K562 (cell line): ENCODE measurements at regions not wholly inside any gene's neighbourhood (a gene's known extent, or its start where the extent isn't known, plus 50 kb on each side); places are given as distances from the start of the nearest gene placed in this dataset.

Experiments used
- ATAC-seq: fragments of 200-7000 bp; cut with Tn5 transposase; 3 replicates; pipeline ENCODE4 v1.9.1; 2020; ENCODE audit warnings: moderate library complexity
- BruUV-seq: library from RNA; stranded (reverse); fragments of 400-500 nt; replicated peaks from 2 replicates; lab custom pipeline; 2021; lab: Mats Ljungman, UMichigan
- CTCF ChIA-PET: fragments of 300-600 bp; formaldehyde crosslinking; extraction: SDS; loops from one replicate; lab custom pipeline; 2021; ENCODE audit warnings: low intra/inter-chr PET ratio; lab: Yijun Ruan, JAX
- POLR2A ChIA-PET: fragments of 300-600, 350-650 bp; sonication (Branson Sonifier 250); formaldehyde crosslinking; extraction: SDS; loops from one replicate; lab custom pipeline; 2021; ENCODE audit warnings: antibody characterized with exemption, inconsistent platforms; lab: Yijun Ruan, JAX
- DNase-seq, 4 experiments: peaks; one replicate each; pipeline versions ENCODE4 v3.0.0 to v3.0.0-alpha.2; 2011 to 2018; ENCODE audit warnings: low spot score in 3 of 4, mixed read lengths in 3 of 4; ENCODE audit errors: extremely low read depth in 1 of 4
- FAIRE-seq: peaks from 2 replicates; lab custom pipeline; 2011; peaks lifted over from hg19 to GRCh38; lab: Jason Lieb, UNC
- H2AFZ ChIP-seq: 2 replicates; pipeline ENCODE4 v1.6.0; 2011; ENCODE audit warnings: low read depth, low read length, control low read depth, inconsistent platforms
- H3K27ac ChIP-seq: fragments of 200-600 bp; 3 replicates; pipeline ENCODE4 v1.8.0; 2011; ENCODE audit warnings: low read depth, mild to moderate bottlenecking, control low read depth, inconsistent platforms, low read length, moderate library complexity, mixed read lengths; ENCODE audit errors: extremely low read depth
- H3K27me3 ChIP-seq, 2 experiments: fragments of 300-600 bp in 1 of 2; 2 replicates in 1 of 2; 3 replicates in 1 of 2; pipeline versions ENCODE4 v1.6.0 to v1.8.0; 2011; ENCODE audit warnings: inconsistent platforms in 2 of 2, low read length in 2 of 2, mild to moderate bottlenecking in 1 of 2, mixed read lengths in 1 of 2, moderate library complexity in 1 of 2; ENCODE audit not compliant: control insufficient read depth in 2 of 2, insufficient read depth in 2 of 2
- H3K36me3 ChIP-seq: fragments of 300-600 bp; 3 replicates; pipeline ENCODE4 v1.8.0; 2011; ENCODE audit warnings: mild to moderate bottlenecking, low read length, inconsistent platforms; ENCODE audit not compliant: control insufficient read depth, insufficient read depth
- H3K4me1 ChIP-seq, 2 experiments: fragments of 200-600 bp in 1 of 2; replicated peaks in 1 of 2; 2 replicates in 1 of 2; 3 replicates in 1 of 2; pipeline versions ENCODE4 v1.5.1 to v1.8.0; 2011; ENCODE audit warnings: inconsistent platforms in 2 of 2, low read length in 2 of 2, mild to moderate bottlenecking in 1 of 2, mixed read lengths in 1 of 2, moderate library complexity in 1 of 2; ENCODE audit not compliant: control insufficient read depth in 2 of 2, insufficient read depth in 2 of 2
- H3K4me2 ChIP-seq: 2 replicates; pipeline ENCODE4 v1.6.1; 2011; ENCODE audit warnings: low read length, control low read depth, inconsistent platforms, mixed read lengths; ENCODE audit not compliant: insufficient read depth
- H3K4me3 ChIP-seq: fragments of 200-600 bp; sonication (generic), shearing (Covaris generic); 2 replicates; pipeline ENCODE4 v1.5.1; 2016; ENCODE audit warnings: control low read depth, inconsistent platforms
- H3K79me2 ChIP-seq: fragments of 200-600 bp; 3 replicates; pipeline ENCODE4 v1.8.0; 2011; ENCODE audit warnings: low read length, inconsistent platforms; ENCODE audit not compliant: control insufficient read depth, insufficient read depth
- H3K9ac ChIP-seq, 2 experiments: 2 replicates each; pipeline versions ENCODE4 v1.6.0 to v1.6.1; 2011; ENCODE audit warnings: low read depth in 2 of 2, low read length in 2 of 2, control low read depth in 1 of 2, inconsistent platforms in 1 of 2, mild to moderate bottlenecking in 1 of 2, mixed read lengths in 1 of 2; ENCODE audit not compliant: insufficient read depth in 1 of 2
- H3K9me1 ChIP-seq: one replicate; pipeline ENCODE4 v1.6.0; 2011; ENCODE audit warnings: inconsistent platforms, mild to moderate bottlenecking, low read length, moderate library complexity; ENCODE audit not compliant: control insufficient read depth, insufficient read depth
- H3K9me3 ChIP-seq: replicated peaks from 2 replicates; pipeline ENCODE4 v1.5.1; 2011; ENCODE audit warnings: low read depth, low read length, inconsistent platforms; ENCODE audit not compliant: control insufficient read depth, insufficient read depth
- H4K20me1 ChIP-seq: replicated peaks from 2 replicates; pipeline ENCODE4 v1.6.1; 2011; ENCODE audit warnings: low read length, inconsistent platforms, mixed read lengths; ENCODE audit not compliant: control insufficient read depth, insufficient read depth
- CBX8 ChIP-seq: fragments of 200-600 bp; sonication (generic); IDR thresholded peaks from 2 replicates; pipeline ENCODE4 v1.6.1; 2012; ENCODE audit warnings: borderline replicate concordance, mixed run types, low read depth, mild to moderate bottlenecking, moderate library complexity, mixed read lengths, low read length, control low read depth, inconsistent platforms; ENCODE audit not compliant: poor library complexity, severe bottlenecking; ENCODE audit errors: extremely low read depth
- ESRRA ChIP-seq: fragments of 450-650 bp; IDR thresholded peaks from 2 replicates; pipeline ENCODE4 v1.6.1; 2014; ENCODE audit warnings: low read depth, mild to moderate bottlenecking, moderate library complexity, borderline replicate concordance
- MTA1 ChIP-seq: fragments of 450-650 bp; IDR thresholded peaks from 2 replicates; pipeline ENCODE4 v1.6.1; 2017; ENCODE audit warnings: borderline replicate concordance
- MYC ChIP-seq, 2 experiments: fragments of 250-450 bp in 1 of 2; sonication (Bioruptor Pico) in 1 of 2; IDR thresholded peaks; 2 replicates each; pipeline versions ENCODE4 v1.5.1 to v1.6.1; 2012 to 2021; ENCODE audit warnings: low read depth in 2 of 2, borderline replicate concordance in 1 of 2, improper control_type of control experiment in 1 of 2, low read length in 1 of 2, mild to moderate bottlenecking in 1 of 2, moderate library complexity in 1 of 2
- U2AF1 ChIP-seq: fragments of 200-400 bp; formaldehyde crosslinking; optimal IDR thresholded peaks from 2 replicates; pipeline ENCODE3; 2017; ENCODE audit warnings: mild to moderate bottlenecking, low read depth, low read length, moderate library complexity
- VEZF1 ChIP-seq: fragments of 200-800 bp; sonication (Bioruptor generic); IDR thresholded peaks from 2 replicates; pipeline ENCODE4 v1.6.1; 2017; ENCODE audit warnings: missing genetic modification characterization, missing compliant biosample characterization
- ZNF239 ChIP-seq: fragments of 250-450 bp; sonication (Bioruptor Pico); IDR thresholded peaks from 2 replicates; pipeline ENCODE4 v1.4.0; 2020; ENCODE audit warnings: mild to moderate bottlenecking
- WGBS: fragments of 100-300 bp; shearing (Covaris generic); methylation state at CpG from one replicate; pipeline ENCODE4 v1.1.6; 2016; ENCODE audit warnings: low coverage, mixed read lengths; ENCODE audit not compliant: insufficient coverage; ENCODE audit errors: missing lambda C conversion rate; 5-methylcytosine and 5-hydroxymethylcytosine counted together
- in situ Hi-C: fragments of 300-500 bp; cut with MboI; formaldehyde crosslinking; loops from 4 replicates; pipeline ENCODE4 v1.15.0; 2018; ENCODE audit warnings: inconsistent platforms, mixed read lengths
- intact Hi-C: fragments of 100-400 bp; cut with micrococcal nuclease; formaldehyde crosslinking; loops from 2 replicates; pipeline ENCODE4 v1.14.2; 2022
- TF ChIP-seq, protein P1 (sequence below), 2 experiments: fragments of 450-650 bp in 1 of 2; sonication (generic) in 1 of 2; formaldehyde crosslinking in 1 of 2; IDR thresholded peaks; 2 replicates each; pipeline versions ENCODE4 v1.7.1 to v1.9.0; 2016 to 2022; ENCODE audit warnings: inconsistent platforms in 1 of 2, mild to moderate bottlenecking in 1 of 2, missing genetic modification reagents in 1 of 2

DNA sequence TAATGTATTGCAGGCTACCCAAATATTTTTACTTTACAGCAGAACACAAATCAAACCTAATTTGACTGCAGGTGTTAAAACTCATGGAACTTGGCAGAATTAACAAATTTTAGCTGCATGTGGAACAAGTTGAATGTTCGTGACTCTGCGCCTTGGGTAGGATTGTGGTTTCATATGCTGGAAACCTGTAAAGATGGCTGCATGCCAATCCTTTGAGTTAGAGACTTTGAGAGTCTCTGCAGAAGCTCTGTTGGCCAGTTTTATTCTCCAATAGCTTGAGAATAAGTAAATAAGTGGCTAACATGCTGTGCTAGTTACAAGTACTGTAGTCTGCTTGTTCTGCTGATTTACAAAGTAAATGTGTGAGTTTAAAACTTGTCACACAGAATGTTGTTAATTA lies 77.8 kb downstream of the PDE6H start (continued):
- TF ChIP-seq CBX8 (no peak), ESRRA (no peak), MTA1 (no peak), VEZF1 (CRISPR knock-in tag) (no peak), MYC (IDR thresholded peaks at IDR 0.05; ENCODE audit: low read depth, low read length) (no peak), MYC (CRISPR knock-in tag; IDR thresholded peaks at IDR 0.05; ENCODE audit: borderline replicate concordance, low read depth) (no peak), ZNF239 (CRISPR knock-in tag) (no peak)

DNA sequence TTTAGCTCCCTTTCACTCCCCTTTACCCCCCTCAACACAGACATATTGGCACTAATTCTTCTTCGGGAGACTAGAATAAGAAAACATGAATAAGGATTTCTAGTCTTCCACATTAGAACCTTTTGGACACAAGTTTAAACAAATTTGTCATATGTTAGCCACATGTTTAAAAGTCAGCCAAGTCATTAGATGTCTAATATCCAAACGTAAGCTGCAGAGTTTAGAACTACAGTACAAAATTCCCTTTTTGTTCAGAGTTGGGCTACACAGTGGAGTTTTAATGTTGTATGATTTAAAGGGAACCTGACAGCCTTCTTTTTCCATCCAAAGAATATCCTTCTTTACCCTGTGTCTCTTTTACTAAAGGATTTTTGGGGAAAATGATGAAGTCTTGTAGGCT lies 79.8 kb downstream of the PDE6H start:
- no peak for ATAC-seq
- H3K27me3 ChIP-seq, result no peaks in the 10 kb centered on the region
- H3K4me2 ChIP-seq, result no peak overlapping the region
- no peaks in the 10 kb centered on the region for H3K4me1 ChIP-seq
- H2AFZ ChIP-seq, result no peak overlapping the region
- H4K20me1 ChIP-seq, result no peaks in the 10 kb centered on the region
- H3K9ac ChIP-seq, result no peak overlapping the region
- CTCF ChIA-PET, result no interaction called here
- WGBS, result 0% methylated on average over 2 of the region's 2 CpGs
- no TSS peak for BruUV-seq
- in situ Hi-C loops (no loop called here), intact Hi-C loops (no loop called here)
- no peaks in the 10 kb centered on the region for H3K9me1 ChIP-seq
- no peaks in the 10 kb centered on the region for H3K9me3 ChIP-seq
- no peak for FAIRE-seq
- no peak overlapping the region for H3K27ac ChIP-seq
- no peaks in the 10 kb centered on the region for H3K36me3 ChIP-seq
- POLR2A ChIA-PET, result no interaction called here
- no peaks in the 10 kb centered on the region for H3K79me2 ChIP-seq
- DNase-seq, result no peak
- H3K4me3 ChIP-seq, result no peak overlapping the region
- no peak for TF ChIP-seq U2AF1
- TF ChIP-seq, protein P1, sequence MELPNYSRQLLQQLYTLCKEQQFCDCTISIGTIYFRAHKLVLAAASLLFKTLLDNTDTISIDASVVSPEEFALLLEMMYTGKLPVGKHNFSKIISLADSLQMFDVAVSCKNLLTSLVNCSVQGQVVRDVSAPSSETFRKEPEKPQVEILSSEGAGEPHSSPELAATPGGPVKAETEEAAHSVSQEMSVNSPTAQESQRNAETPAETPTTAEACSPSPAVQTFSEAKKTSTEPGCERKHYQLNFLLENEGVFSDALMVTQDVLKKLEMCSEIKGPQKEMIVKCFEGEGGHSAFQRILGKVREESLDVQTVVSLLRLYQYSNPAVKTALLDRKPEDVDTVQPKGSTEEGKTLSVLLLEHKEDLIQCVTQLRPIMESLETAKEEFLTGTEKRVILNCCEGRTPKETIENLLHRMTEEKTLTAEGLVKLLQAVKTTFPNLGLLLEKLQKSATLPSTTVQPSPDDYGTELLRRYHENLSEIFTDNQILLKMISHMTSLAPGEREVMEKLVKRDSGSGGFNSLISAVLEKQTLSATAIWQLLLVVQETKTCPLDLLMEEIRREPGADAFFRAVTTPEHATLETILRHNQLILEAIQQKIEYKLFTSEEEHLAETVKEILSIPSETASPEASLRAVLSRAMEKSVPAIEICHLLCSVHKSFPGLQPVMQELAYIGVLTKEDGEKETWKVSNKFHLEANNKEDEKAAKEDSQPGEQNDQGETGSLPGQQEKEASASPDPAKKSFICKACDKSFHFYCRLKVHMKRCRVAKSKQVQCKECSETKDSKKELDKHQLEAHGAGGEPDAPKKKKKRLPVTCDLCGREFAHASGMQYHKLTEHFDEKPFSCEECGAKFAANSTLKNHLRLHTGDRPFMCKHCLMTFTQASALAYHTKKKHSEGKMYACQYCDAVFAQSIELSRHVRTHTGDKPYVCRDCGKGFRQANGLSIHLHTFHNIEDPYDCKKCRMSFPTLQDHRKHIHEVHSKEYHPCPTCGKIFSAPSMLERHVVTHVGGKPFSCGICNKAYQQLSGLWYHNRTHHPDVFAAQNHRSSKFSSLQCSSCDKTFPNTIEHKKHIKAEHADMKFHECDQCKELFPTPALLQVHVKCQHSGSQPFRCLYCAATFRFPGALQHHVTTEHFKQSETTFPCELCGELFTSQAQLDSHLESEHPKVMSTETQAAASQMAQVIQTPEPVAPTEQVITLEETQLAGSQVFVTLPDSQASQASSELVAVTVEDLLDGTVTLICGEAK (IDR thresholded peaks at IDR 0.05), result no peak
- TF ChIP-seq, protein P1 (CRISPR knock-in tag; IDR thresholded peaks at IDR 0.05), result no peak
